ENCODE measurements at regions not wholly inside any gene's neighbourhood (a gene's known extent, or its start where the extent isn't known, plus 50 kb on each side); places are given as distances from the start of the nearest gene placed in this dataset.
"Not testable (repeated sequence)": the region's sequence is repeated elsewhere in the genome, so short reads cannot be mapped to it uniquely, and the experiment has no call there.

- H3K36me3 ChIP-seq: no peaks in the 10 kb centered on the region
- no peak for ATAC-seq
- no peak overlapping the region for H3K4me3 ChIP-seq
- TF ChIP-seq CTCF (IDR thresholded peaks at IDR 0.05) (no peak), POLR2A (IDR thresholded peaks at IDR 0.05) (no peak)
- H3K27ac ChIP-seq: no peak overlapping the region
- WGBS (ENCODE audit: insufficient coverage, low coverage, low lambda C conversion rate, missing lambda C conversion rate): 59% methylated on average over 5 of the region's 10 CpGs
- H3K9me3 ChIP-seq: no peaks in the 10 kb centered on the region
- intact Hi-C loops (cut with DNase I): no loop called here
- H3K4me1 ChIP-seq: peaks cover 0 to 12% (median 6%) of the 10 kb centered on the region in 4 donors
- no peak for DNase-seq
- H3K27me3 ChIP-seq: no peaks in the 10 kb centered on the region
These were observed 78.4 kb downstream of the LYZL2 start for GRCh38 chr10:30550967-30551815.

GRCh38 chr10:30549134-30549687, 80.3 kb downstream of the LYZL2 start:
- DNase-seq; H3K27me3 ChIP-seq; ATAC-seq; H3K9me3 ChIP-seq; H3K36me3 ChIP-seq; H3K4me3 ChIP-seq; H3K27ac ChIP-seq; H3K4me1 ChIP-seq; intact Hi-C loops (cut with DNase I): not testable (repeated sequence)
- WGBS (ENCODE audit: insufficient coverage, low coverage, low lambda C conversion rate, missing lambda C conversion rate): 76% methylated on average over 6 of the region's 6 CpGs

GRCh38 chr10:30546511-30546910, 83.0 kb downstream of the LYZL2 start:
- 29% methylated on average over 3 of the region's 9 CpGs for WGBS (ENCODE audit: insufficient coverage, low coverage, low lambda C conversion rate, missing lambda C conversion rate)
- Histone ChIP-seq H3K27me3 (no peaks in the 10 kb centered on the region), H3K9me3 (no peaks in the 10 kb centered on the region), H3K27ac (no peak overlapping the region), H3K4me3 (no peak overlapping the region), H3K4me1 (peaks cover 0 to 19% (median 12%) of the 10 kb centered on the region in 4 donors), H3K36me3 (no peaks in the 10 kb centered on the region)
- TF ChIP-seq POLR2A (IDR thresholded peaks at IDR 0.05): no peak
- TF ChIP-seq CTCF (IDR thresholded peaks at IDR 0.05): no peak
- no peak for DNase-seq
- ATAC-seq: no peak
- intact Hi-C loops (cut with DNase I): no loop called here

GRCh38 chr10:30542895-30543288, 86.7 kb downstream of the LYZL2 start:
- intact Hi-C loops (cut with DNase I): no loop called here
- peak in 3 of 4 donors; percentile 2 to 22 (median 15) for ATAC-seq
- Histone ChIP-seq H3K27ac (peak overlapping the region; percentile 79 to 87 (median 85)), H3K4me1 (peaks cover 0 to 28% (median 14%) of the 10 kb centered on the region in 4 donors), H3K36me3 (no peaks in the 10 kb centered on the region), H3K27me3 (no peaks in the 10 kb centered on the region), H3K4me3 (no peak overlapping the region), H3K9me3 (no peaks in the 10 kb centered on the region)
- TF ChIP-seq POLR2A (IDR thresholded peaks at IDR 0.05) (no peak), CTCF (IDR thresholded peaks at IDR 0.05) (no peak)
- DNase-seq: no peak
- WGBS (ENCODE audit: insufficient coverage, low coverage, low lambda C conversion rate, missing lambda C conversion rate): 57% methylated on average over 1 of the region's 3 CpGs
